Mucosa of descending colon (tissue), 3 donors: ENCODE measurements at regions not wholly inside any gene's neighbourhood (a gene's known extent, or its start where the extent isn't known, plus 50 kb on each side); places are given as distances from the start of the nearest gene placed in this dataset.

Experiments used
- ATAC-seq: fragments of 200-7000 bp; cut with Tn5 transposase; one replicate; pipeline ENCODE4 v1.9.1; 2020; ENCODE audit warnings: mild to moderate bottlenecking, moderate library complexity
- DNase-seq, 3 donors: peaks; one replicate each; pipeline ENCODE4 v3.0.0-alpha.2; 2020
- H3K36me3 ChIP-seq: fragments of 200-600 bp; one replicate; pipeline ENCODE4 v1.8.0; 2021; ENCODE audit warnings: low read depth, mild to moderate bottlenecking
- H3K4me1 ChIP-seq: fragments of 200-600 bp; one replicate; pipeline ENCODE4 v1.8.0; 2021; ENCODE audit warnings: low read depth, mild to moderate bottlenecking
- H3K4me3 ChIP-seq: fragments of 200-600 bp; one replicate; pipeline ENCODE4 v1.8.0; 2021; ENCODE audit warnings: mild to moderate bottlenecking
- H3K9me3 ChIP-seq: fragments of 200-600 bp; one replicate; pipeline ENCODE4 v1.8.0; 2021; ENCODE audit warnings: mild to moderate bottlenecking
- intact Hi-C, 2 donors: fragments of 100-400 bp; cut with DNase I in 1 of 2; cut with micrococcal nuclease in 1 of 2; formaldehyde crosslinking; loops; one replicate each; pipeline versions ENCODE4 v1.11.0 to v1.11.1; 2022; cut with DNase I, micrococcal nuclease
- TF ChIP-seq, protein P1 (sequence below): fragments of 200-600 bp; IDR thresholded peaks from one replicate; pipeline ENCODE4 v1.8.0; 2022; ENCODE audit warnings: antibody characterized with exemption, mild to moderate bottlenecking
- donor health status: DM: no; HTN: no; CAD: no; lungs with moderate emphysema.
- donor health status: DM: no; HTN: no; CAD: no.
- donor health status: DM: no; HTN: yes; CAD: no.

GRCh38 chr17:70527364-70527888 lies 358.1 kb downstream of the KCNJ2 start:
- no peak for ATAC-seq

DNA sequence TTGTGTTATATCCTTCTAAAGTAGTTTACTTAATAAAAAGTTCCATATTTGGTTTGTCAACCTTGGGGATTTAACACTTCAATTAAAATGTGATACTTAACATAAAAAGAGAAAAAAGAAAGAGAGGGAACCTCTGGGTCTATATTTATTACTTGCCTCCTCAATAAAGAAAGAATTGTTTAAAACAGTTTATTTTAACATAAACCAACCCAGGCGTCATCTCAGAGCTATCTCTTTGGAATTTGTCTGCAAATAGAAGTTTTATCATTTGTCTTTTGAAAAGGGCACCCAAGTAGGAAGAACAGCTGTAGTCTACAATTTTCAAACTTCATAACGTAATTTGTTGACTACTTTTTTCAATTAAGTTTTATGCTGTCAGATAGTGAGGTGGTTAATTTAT lies 364.1 kb downstream of the KCNJ2 start:
- no peaks in the 10 kb centered on the region for H3K36me3 ChIP-seq
- DNase-seq: no peak
- TF ChIP-seq, protein P1, sequence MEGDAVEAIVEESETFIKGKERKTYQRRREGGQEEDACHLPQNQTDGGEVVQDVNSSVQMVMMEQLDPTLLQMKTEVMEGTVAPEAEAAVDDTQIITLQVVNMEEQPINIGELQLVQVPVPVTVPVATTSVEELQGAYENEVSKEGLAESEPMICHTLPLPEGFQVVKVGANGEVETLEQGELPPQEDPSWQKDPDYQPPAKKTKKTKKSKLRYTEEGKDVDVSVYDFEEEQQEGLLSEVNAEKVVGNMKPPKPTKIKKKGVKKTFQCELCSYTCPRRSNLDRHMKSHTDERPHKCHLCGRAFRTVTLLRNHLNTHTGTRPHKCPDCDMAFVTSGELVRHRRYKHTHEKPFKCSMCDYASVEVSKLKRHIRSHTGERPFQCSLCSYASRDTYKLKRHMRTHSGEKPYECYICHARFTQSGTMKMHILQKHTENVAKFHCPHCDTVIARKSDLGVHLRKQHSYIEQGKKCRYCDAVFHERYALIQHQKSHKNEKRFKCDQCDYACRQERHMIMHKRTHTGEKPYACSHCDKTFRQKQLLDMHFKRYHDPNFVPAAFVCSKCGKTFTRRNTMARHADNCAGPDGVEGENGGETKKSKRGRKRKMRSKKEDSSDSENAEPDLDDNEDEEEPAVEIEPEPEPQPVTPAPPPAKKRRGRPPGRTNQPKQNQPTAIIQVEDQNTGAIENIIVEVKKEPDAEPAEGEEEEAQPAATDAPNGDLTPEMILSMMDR: no peak

More at GRCh38 chr17:70527364-70527888, 358.1 kb downstream of the KCNJ2 start:
- Histone ChIP-seq H3K4me3 (no peak overlapping the region), H3K4me1 (no peaks in the 10 kb centered on the region), H3K36me3 (no peaks in the 10 kb centered on the region), H3K9me3 (no peaks in the 10 kb centered on the region)
- TF ChIP-seq, protein P1: no peak
- DNase-seq: no peak
- intact Hi-C loops: no loop called here

DNA sequence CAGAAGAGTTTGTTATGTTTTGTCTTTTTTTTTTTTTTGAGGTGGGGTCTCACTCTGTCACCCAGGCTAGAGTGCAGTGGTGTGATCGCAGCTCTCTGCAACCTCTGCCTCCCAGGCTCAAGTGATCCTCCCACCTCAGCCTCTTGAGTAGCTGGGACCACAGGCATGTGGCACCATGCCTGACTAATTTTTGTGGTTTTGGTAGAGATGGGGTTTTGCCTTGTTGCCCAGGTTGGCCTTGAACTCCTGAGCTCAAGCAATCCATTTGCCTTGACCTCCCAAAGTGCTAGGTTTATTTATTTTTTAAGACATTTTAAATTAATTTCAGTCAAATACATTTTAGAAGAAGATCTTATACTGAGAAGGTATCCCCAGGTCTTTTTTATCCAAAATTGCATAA lies 366.7 kb downstream of the KCNJ2 start:
- ATAC-seq (no peak), DNase-seq (no peak)
- Histone ChIP-seq H3K9me3 (no peaks in the 10 kb centered on the region), H3K36me3 (no peaks in the 10 kb centered on the region), H3K4me3 (no peak overlapping the region), H3K4me1 (no peaks in the 10 kb centered on the region)
- intact Hi-C loops: no loop called here
- TF ChIP-seq, protein P1: no peak

More for the DNA sequence above, 364.1 kb downstream of the KCNJ2 start:
- H3K4me1 ChIP-seq: no peaks in the 10 kb centered on the region
- H3K4me3 ChIP-seq: no peak overlapping the region
- ATAC-seq: no peak
- no peaks in the 10 kb centered on the region for H3K9me3 ChIP-seq
- intact Hi-C loops: no loop called here

GRCh38 chr17:70539132-70539924 lies 370.0 kb downstream of the KCNJ2 start:
- no peak for ATAC-seq
- TF ChIP-seq, protein P1: no peak
- intact Hi-C loops: no loop called here

GRCh38 chr17:70542876-70543275 lies 373.5 kb downstream of the KCNJ2 start:
- DNase-seq (no peak), ATAC-seq (no peak)
- intact Hi-C loops: no loop called here
- no peaks in the 10 kb centered on the region for H3K9me3 ChIP-seq
- no peaks in the 10 kb centered on the region for H3K4me1 ChIP-seq
- no peaks in the 10 kb centered on the region for H3K36me3 ChIP-seq
- H3K4me3 ChIP-seq: no peak overlapping the region
- TF ChIP-seq, protein P1: no peak

More at GRCh38 chr17:70539132-70539924, 370.0 kb downstream of the KCNJ2 start:
- no peak overlapping the region for H3K4me3 ChIP-seq
- no peaks in the 10 kb centered on the region for H3K36me3 ChIP-seq
- H3K9me3 ChIP-seq: no peaks in the 10 kb centered on the region
- no peaks in the 10 kb centered on the region for H3K4me1 ChIP-seq
- DNase-seq: no peak
